Heart right ventricle (tissue), 16 donors: ENCODE measurements at regions not wholly inside any gene's neighbourhood (a gene's known extent, or its start where the extent isn't known, plus 50 kb on each side); places are given as distances from the start of the nearest gene placed in this dataset.

ENCODE experiments used
- ATAC-seq, 8 donors: fragments of 200-7000 bp; cut with Tn5 transposase; one replicate each; pipeline ENCODE4 v1.9.1; 2020; ENCODE audit warnings: mild to moderate bottlenecking in 8 of 8, moderate library complexity in 8 of 8, moderate number of reproducible peaks in 1 of 8
- DNase-seq, 2 donors: peaks; one replicate each; pipeline ENCODE4 v3.0.0-alpha.2; 2020
- H3K27ac ChIP-seq, 10 donors: fragments of 200-600 bp; sonication (generic) in 2 of 10; one replicate each; pipeline versions ENCODE4 v1.5.0 to v1.8.0; 2020 to 2022; ENCODE audit warnings: mild to moderate bottlenecking in 3 of 10
- H3K27me3 ChIP-seq, 7 donors: fragments of 200-600 bp; one replicate each; pipeline ENCODE4 v1.8.0; 2021 to 2022; ENCODE audit warnings: mild to moderate bottlenecking in 2 of 7
- H3K36me3 ChIP-seq, 9 donors: fragments of 200-600 bp; sonication (generic) in 1 of 9; one replicate each; pipeline versions ENCODE4 v1.5.0 to v1.8.0; 2020 to 2022; ENCODE audit warnings: mild to moderate bottlenecking in 2 of 9
- H3K4me1 ChIP-seq, 9 donors: fragments of 200-600 bp; sonication (generic) in 1 of 9; one replicate each; pipeline versions ENCODE4 v1.5.0 to v1.8.0; 2020 to 2022; ENCODE audit warnings: mild to moderate bottlenecking in 4 of 9
- H3K4me3 ChIP-seq, 10 donors: fragments of 200-600 bp; sonication (generic) in 2 of 10; one replicate each; pipeline versions ENCODE4 v1.5.0 to v1.8.0; 2020 to 2022; ENCODE audit warnings: mild to moderate bottlenecking in 7 of 10, moderate library complexity in 2 of 10
- H3K9me3 ChIP-seq, 11 donors: fragments of 200-600 bp in 10 of 11; sonication (generic) in 2 of 11; one replicate each; pipeline versions ENCODE4 v1.5.0 to v1.8.0; 2013 to 2022; ENCODE audit warnings: mild to moderate bottlenecking in 2 of 11, control low read depth in 1 of 11, moderate library complexity in 1 of 11
- WGBS, 2 donors: extraction: QIAGEN DNeasy Blood & Tissue Kit; methylation state at CpG; one replicate each; pipeline ENCODE4 v1.1.7; 2013; ENCODE audit warnings: inconsistent platforms in 1 of 2; 5-methylcytosine and 5-hydroxymethylcytosine counted together
- intact Hi-C, 10 donors: fragments of 100-400 bp; cut with DNase I; formaldehyde crosslinking; loops; one replicate each; pipeline versions ENCODE4 v1.11.1 to v1.14.2; 2022
- TF ChIP-seq, protein P1 (sequence below), 9 donors: fragments of 200-600 bp; sonication (generic) in 2 of 9; IDR thresholded peaks; one replicate each; pipeline versions ENCODE4 v1.5.0 to v1.8.0; 2021 to 2022; ENCODE audit warnings: antibody characterized with exemption in 9 of 9, mild to moderate bottlenecking in 5 of 9, moderate library complexity in 1 of 9
- donor health status: Arrhythmogenic right ventricular cardiomyopathy.
- donor health status: ischemic (EF 13 %, LVEDD 7.1; RV severe dilation, severe dysfunction).
- donor health status: healthy with polysubstance abuse.
- donor health status: DM: no; HTN: yes; CAD: no.
- donor health status: DM: no; HTN: no; CAD: no.
- donor health status: ischemic (EF 25% LVEDD 6.9; RV normal size, moderate dysfunction).
- donor health status: ischemic (EF 25% LVEDD 5.7; RV mildly dilated, moderate dysfunction).
- donor health status: healthy.
- donor health status: DM: yes; HTN: yes; CAD: no.
- donor health status: Ischemic cardiomyopathy.
- donor health status: ischemic (EF 35%, LVEDD 5.7; RV mildly dilated, moderate dysfunction).
- donor health status: nonischemic (EF 11% LVEDD 7.7; RV severe dilation, severe dysfunction).
- donor health status: DM: yes; HTN: yes; CAD: no.
- donor health status: PGD.
- donor health status: ischemic (EF 29% LVEDD 5.4; RV normal size, mild dysfunction).
- donor health status: nonischemic (EF 23%, LVEDD 6.1; RV moderate dilation, normal function).

DNA sequence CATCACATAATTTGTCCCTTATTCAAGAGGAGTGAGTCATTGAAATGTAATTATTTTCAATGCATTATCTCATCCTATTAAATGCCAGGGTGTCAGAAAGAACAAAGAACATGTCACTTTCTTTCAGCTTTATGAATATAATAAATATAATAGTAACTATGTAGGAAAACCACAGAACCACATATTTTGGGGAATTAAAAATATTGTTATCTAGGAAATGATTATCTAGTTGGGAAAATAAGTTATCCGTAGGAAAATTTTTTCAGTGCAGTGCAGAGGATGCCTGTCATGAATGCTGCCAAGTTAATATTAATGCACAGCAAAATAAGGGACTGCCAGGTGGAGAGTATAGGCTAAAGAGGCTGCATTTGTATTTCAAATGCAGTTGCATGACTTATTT, 844.8 kb downstream of the MAT2B start:
- intact Hi-C loops: no loop called here
- no peaks in the 10 kb centered on the region for H3K36me3 ChIP-seq
- TF ChIP-seq, protein P1, sequence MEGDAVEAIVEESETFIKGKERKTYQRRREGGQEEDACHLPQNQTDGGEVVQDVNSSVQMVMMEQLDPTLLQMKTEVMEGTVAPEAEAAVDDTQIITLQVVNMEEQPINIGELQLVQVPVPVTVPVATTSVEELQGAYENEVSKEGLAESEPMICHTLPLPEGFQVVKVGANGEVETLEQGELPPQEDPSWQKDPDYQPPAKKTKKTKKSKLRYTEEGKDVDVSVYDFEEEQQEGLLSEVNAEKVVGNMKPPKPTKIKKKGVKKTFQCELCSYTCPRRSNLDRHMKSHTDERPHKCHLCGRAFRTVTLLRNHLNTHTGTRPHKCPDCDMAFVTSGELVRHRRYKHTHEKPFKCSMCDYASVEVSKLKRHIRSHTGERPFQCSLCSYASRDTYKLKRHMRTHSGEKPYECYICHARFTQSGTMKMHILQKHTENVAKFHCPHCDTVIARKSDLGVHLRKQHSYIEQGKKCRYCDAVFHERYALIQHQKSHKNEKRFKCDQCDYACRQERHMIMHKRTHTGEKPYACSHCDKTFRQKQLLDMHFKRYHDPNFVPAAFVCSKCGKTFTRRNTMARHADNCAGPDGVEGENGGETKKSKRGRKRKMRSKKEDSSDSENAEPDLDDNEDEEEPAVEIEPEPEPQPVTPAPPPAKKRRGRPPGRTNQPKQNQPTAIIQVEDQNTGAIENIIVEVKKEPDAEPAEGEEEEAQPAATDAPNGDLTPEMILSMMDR (IDR thresholded peaks at IDR 0.05): no peak
- DNase-seq (no peak), ATAC-seq (no peak)
- H3K27me3 ChIP-seq: no peaks in the 10 kb centered on the region
- H3K9me3 ChIP-seq: no peaks in the 10 kb centered on the region
- H3K27ac ChIP-seq: no peak overlapping the region
- H3K4me1 ChIP-seq: no peaks in the 10 kb centered on the region
- 65 to 76% methylated on average over 1 of the region's 1 CpG for WGBS, 2 donors
- H3K4me3 ChIP-seq: no peak overlapping the region

DNA sequence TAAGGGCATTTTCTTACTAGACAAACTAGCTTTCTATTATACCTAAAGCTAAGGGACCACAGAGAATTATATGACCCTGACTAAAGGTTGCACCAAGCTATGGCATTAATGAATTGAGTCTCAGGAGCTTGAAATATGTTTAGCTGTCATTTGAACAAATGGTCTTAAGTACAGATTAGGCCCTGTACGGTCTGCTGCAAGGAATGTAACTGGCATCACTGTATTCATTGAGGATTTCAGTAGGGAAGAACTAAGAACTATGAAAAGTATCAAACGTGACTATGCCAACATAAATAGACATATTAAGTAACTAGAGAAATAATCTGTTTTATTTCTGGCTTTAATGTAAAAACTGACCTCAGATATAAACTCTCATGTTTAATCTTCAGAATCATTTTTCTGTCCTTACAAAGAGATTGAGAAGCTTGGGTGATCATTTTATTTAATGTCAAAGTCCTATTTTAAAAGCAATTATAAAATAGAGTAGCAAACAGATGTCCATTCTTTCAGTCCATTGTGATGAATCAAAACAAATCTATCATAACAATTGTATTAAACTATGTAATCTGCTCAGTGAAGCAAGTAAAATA, 845.9 kb downstream of the MAT2B start:
- ATAC-seq (no peak), DNase-seq (no peak)
- no peak overlapping the region for H3K4me3 ChIP-seq
- WGBS, 2 donors: 56 to 67% methylated on average over 2 of the region's 2 CpGs
- H3K9me3 ChIP-seq: no peaks in the 10 kb centered on the region
- no peaks in the 10 kb centered on the region for H3K4me1 ChIP-seq
- intact Hi-C loops: no loop called here
- no peaks in the 10 kb centered on the region for H3K36me3 ChIP-seq
- H3K27ac ChIP-seq: no peak overlapping the region
- H3K27me3 ChIP-seq: no peaks in the 10 kb centered on the region
- TF ChIP-seq, protein P1 (IDR thresholded peaks at IDR 0.05): no peak

DNA sequence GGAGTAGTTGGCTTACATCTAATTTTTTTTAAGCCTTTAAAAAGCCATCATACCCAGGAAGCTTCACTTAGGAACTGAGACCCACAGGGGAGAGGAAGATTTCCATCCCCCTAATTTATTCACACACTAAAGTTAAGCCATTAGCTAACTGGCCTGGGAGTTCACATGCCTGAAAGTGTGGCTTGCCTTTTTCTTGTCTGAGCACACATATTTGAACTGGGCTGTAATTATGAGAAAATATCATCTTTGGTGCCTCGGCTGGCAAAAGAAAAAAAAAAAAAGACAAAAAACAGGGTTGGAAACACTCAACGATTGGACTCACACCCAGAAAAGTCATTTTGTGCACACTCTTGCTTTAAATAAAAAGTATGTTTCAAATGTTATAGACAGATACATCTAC, 847.3 kb downstream of the MAT2B start:
- 24 to 33% methylated on average over 2 of the region's 2 CpGs for whole genome bisulfite sequencing, 2 donors
- TF ChIP-seq, protein P1 (IDR thresholded peaks at IDR 0.05): no peak
- H3K4me3 ChIP-seq: no peak overlapping the region
- ATAC-seq: no peak
- H3K27me3 ChIP-seq: no peaks in the 10 kb centered on the region
- no peak overlapping the region for H3K27ac ChIP-seq
- DNase-seq: no peak
- H3K4me1 ChIP-seq: no peaks in the 10 kb centered on the region
- no peaks in the 10 kb centered on the region for H3K36me3 ChIP-seq
- H3K9me3 ChIP-seq: no peaks in the 10 kb centered on the region
- intact Hi-C loops: no loop called here

DNA sequence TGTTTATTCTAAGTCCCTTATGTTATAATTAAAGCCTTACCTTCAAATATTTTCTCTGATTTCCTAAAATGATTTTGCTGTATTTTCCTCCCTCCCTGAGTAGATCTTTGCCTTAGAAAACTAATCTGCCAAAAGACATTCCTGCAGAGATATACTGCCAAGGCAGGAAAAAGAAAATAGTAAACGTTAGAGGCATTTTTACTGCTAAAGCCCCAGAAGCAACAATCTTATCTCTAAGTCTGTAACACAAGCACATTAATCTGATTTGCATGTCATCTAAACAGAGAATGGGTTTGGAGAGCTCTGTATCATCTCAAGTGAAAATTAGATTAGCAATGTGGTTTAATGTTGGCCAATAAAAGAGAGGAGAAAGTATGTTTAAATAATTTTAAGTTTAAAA, 847.7 kb downstream of the MAT2B start:
- no peak overlapping the region for H3K27ac ChIP-seq
- H3K36me3 ChIP-seq: no peaks in the 10 kb centered on the region
- H3K4me3 ChIP-seq: no peak overlapping the region
- TF ChIP-seq, protein P1 (IDR thresholded peaks at IDR 0.05): no peak
- no peaks in the 10 kb centered on the region for H3K4me1 ChIP-seq
- ATAC-seq (no peak), DNase-seq (no peak)
- no peaks in the 10 kb centered on the region for H3K27me3 ChIP-seq
- 18 to 20% methylated on average over 1 of the region's 1 CpG for WGBS, 2 donors
- H3K9me3 ChIP-seq: no peaks in the 10 kb centered on the region
- intact Hi-C loops: no loop called here
